Small intestine (tissue), 7 donors: ENCODE measurements at regions not wholly inside any gene's neighbourhood (a gene's known extent, or its start where the extent isn't known, plus 50 kb on each side); places are given as distances from the start of the nearest gene placed in this dataset.

Experiments used
- DNase-seq, 2 donors: peaks; one replicate each; pipeline versions ENCODE4 v3.0.0 to v3.0.0-alpha.2; 2013
- FAIRE-seq: peaks from 2 replicates; lab custom pipeline; 2012; peaks lifted over from hg19 to GRCh38; lab: Jason Lieb, UNC
- H3K27ac ChIP-seq, 3 donors: one replicate each; pipeline ENCODE4 v1.5.1; 2013; ENCODE audit warnings: low read length in 2 of 3, mild to moderate bottlenecking in 2 of 3, control low read depth in 1 of 3, inconsistent platforms in 1 of 3, low read depth in 1 of 3, moderate library complexity in 1 of 3
- H3K27me3 ChIP-seq, 3 donors: one replicate each; pipeline ENCODE4 v1.6.1; 2013; ENCODE audit warnings: low read length in 3 of 3, inconsistent platforms in 1 of 3; ENCODE audit not compliant: control insufficient read depth in 3 of 3, insufficient read depth in 3 of 3
- H3K36me3 ChIP-seq, 3 donors: one replicate each; pipeline ENCODE4 v1.6.1; 2013; ENCODE audit warnings: low read length in 3 of 3, inconsistent platforms in 1 of 3, low read depth in 1 of 3, mild to moderate bottlenecking in 1 of 3, moderate library complexity in 1 of 3; ENCODE audit not compliant: control insufficient read depth in 3 of 3, insufficient read depth in 2 of 3
- H3K4me1 ChIP-seq, 3 donors: one replicate each; pipeline ENCODE4 v1.6.1; 2013; ENCODE audit warnings: low read length in 2 of 3, inconsistent platforms in 1 of 3, low read depth in 1 of 3, mild to moderate bottlenecking in 1 of 3, moderate library complexity in 1 of 3; ENCODE audit not compliant: control insufficient read depth in 3 of 3, insufficient read depth in 2 of 3
- H3K4me3 ChIP-seq, 3 donors: one replicate each; pipeline ENCODE4 v1.5.1; 2013; ENCODE audit warnings: low read length in 3 of 3, control low read depth in 1 of 3, inconsistent platforms in 1 of 3, low read depth in 1 of 3, mild to moderate bottlenecking in 1 of 3, moderate library complexity in 1 of 3
- H3K9me3 ChIP-seq, 2 donors: one replicate each; pipeline ENCODE4 v1.6.1; 2013; ENCODE audit warnings: low read depth in 1 of 2, low read length in 1 of 2; ENCODE audit not compliant: control insufficient read depth in 2 of 2, insufficient read depth in 1 of 2
- WGBS, 3 donors: extraction: QIAGEN DNeasy Blood & Tissue Kit; methylation state at CpG; one replicate each; pipeline ENCODE4 v1.1.7; 2013; 5-methylcytosine and 5-hydroxymethylcytosine counted together
- donor health status: healthy with polysubstance abuse.
- donor health status: control.
- donor health status: control.
- donor health status: Bipolar disorder and iron deficiency.
- donor health status: healthy.

DNA sequence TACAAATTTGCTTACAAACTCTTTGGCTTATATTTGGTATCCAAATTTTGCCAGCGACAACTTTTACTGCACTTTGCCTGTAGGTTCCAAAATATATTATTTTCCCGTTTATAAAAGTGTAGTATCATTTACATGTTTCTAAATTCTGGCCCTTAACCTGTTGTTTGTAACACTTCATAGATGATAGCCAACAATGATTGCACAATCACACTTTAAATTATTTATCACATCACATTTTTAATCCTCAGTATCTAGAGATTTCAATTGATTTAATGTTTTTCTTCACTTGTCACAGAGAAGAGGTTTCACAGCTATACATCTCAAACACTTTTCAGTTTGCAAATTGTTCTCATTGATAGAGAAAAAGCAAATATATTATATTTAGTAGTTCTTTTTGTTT is 1151.2 kb upstream of the EYS start:
- Histone ChIP-seq H3K27me3 (no peaks in the 10 kb centered on the region), H3K9me3 (peaks cover 3 to 4% of the 10 kb centered on the region in 2 donors), H3K27ac (no peak overlapping the region), H3K36me3 (no peaks in the 10 kb centered on the region), H3K4me1 (no peaks in the 10 kb centered on the region), H3K4me3 (no peak overlapping the region)
- DNase-seq, result no peak
- FAIRE-seq, result no peak
- 59 to 69% (median 63%) methylated on average over 2 of the region's 2 CpGs for WGBS, 3 donors

DNA sequence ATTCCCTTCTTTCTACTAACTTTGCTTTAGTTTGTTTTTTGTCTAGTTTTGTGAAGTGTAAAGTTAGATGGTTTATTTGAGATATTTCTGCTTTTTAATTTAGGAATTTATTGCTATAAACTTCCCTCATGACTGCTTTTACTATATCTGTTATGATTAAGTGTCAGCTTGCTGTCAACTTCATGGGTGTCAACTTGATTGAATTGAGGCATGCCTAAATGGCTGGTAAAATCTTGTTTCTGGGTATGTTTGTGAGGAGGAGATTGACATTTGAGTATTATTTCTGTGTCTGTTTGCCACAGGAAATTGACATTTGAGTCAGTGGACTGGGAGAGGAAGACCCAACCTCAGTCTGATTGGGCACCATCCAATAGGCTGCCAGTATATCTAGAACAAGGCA is 1147.0 kb upstream of the EYS start:
- DNase-seq (no peak), FAIRE-seq (no peak)
- Histone ChIP-seq H3K27ac (no peak overlapping the region), H3K27me3 (no peaks in the 10 kb centered on the region), H3K4me1 (no peaks in the 10 kb centered on the region), H3K9me3 (peaks cover 0 to 3% of the 10 kb centered on the region in 2 donors), H3K4me3 (no peak overlapping the region), H3K36me3 (no peaks in the 10 kb centered on the region)

DNA sequence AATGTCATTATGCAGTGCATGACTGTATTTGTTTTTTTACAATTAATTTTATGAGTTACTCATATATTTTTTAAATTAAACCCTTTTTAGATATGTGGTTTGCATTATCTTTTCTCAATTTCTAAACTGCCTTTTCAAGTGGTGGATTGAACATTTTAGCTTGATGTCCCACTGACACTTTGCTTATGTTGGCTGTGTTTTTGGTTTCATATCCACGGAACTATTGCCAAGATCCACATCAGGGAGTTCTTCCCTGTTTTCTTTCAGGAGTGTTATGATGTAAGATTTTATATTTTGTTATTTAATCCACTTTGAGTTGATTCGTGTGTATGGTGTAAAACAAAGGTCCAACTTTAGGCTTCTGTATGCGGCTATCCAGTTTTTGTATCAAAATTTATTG is 1144.9 kb upstream of the EYS start:
- Histone ChIP-seq H3K9me3 (peaks cover 0 to 3% of the 10 kb centered on the region in 2 donors), H3K27ac (no peak overlapping the region), H3K27me3 (no peaks in the 10 kb centered on the region), H3K4me3 (no peak overlapping the region), H3K36me3 (no peaks in the 10 kb centered on the region), H3K4me1 (no peaks in the 10 kb centered on the region)
- no peak for DNase-seq
- WGBS, 3 donors, result 62 to 75% (median 74%) methylated on average over 3 of the region's 3 CpGs
- FAIRE-seq, result no peak

DNA sequence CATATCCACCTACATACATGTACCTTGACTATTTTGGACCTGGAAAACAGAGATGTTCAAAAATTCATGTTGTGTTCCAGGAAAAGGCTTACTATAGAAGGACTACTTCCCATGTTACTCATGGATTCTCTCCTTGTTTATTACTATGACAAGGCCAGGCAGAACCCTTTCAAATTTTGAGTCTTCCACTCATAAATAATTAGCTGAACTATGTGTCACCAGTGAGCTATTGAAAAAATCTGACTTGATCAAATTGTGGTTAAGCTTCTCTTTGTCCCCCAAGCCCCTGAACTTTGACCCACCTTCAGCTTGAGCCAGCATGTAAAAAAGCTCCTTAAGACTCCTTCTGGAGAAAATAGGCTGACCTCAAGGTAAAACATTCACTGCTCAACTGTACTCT is 1142.8 kb upstream of the EYS start:
- H3K4me1 ChIP-seq, result no peaks in the 10 kb centered on the region
- no peaks in the 10 kb centered on the region for H3K36me3 ChIP-seq
- no peak for DNase-seq
- H3K27me3 ChIP-seq, result no peaks in the 10 kb centered on the region
- no peak overlapping the region for H3K4me3 ChIP-seq
- no peak for FAIRE-seq
- no peak overlapping the region for H3K27ac ChIP-seq
- H3K9me3 ChIP-seq, result peaks cover 0 to 3% of the 10 kb centered on the region in 2 donors

DNA sequence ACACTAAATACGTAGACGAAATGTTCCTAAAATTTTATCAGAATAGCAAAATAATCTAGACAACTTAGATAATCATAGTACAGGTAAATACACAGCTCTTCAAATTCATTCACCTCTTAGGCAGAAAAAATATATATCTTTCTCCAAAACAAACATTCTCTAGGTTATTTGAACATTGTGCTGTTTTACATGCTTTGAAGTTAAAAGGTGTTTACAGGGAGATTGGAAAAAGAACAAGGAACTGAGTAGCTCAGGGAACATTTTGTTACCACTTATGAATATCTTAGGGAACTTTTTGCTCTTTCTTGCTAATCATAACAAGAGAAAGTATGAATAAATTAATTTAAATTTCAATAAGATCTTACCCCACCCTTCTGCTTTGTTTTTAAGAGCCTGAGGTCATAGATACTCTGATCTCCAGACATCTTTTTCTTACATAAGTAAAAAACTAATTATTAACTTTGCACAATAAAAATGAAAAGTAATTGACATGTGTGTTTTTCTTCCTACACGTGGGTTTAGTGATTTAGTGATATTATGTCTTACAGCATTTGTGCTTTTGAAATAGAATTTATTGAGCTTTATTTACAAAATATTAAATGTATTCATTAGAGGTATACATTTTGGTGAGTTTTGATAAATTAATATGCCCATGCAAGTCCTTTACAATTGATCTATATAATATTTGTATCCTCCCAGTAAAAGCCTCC is 1141.4 kb upstream of the EYS start:
- Histone ChIP-seq H3K27me3 (no peaks in the 10 kb centered on the region), H3K4me3 (no peak overlapping the region), H3K9me3 (no peaks in the 10 kb centered on the region), H3K36me3 (no peaks in the 10 kb centered on the region), H3K27ac (no peak overlapping the region), H3K4me1 (no peaks in the 10 kb centered on the region)
- DNase-seq (no peak), FAIRE-seq (no peak)
- 46 to 72% (median 49%) methylated on average over 3 of the region's 3 CpGs for WGBS, 3 donors

DNA sequence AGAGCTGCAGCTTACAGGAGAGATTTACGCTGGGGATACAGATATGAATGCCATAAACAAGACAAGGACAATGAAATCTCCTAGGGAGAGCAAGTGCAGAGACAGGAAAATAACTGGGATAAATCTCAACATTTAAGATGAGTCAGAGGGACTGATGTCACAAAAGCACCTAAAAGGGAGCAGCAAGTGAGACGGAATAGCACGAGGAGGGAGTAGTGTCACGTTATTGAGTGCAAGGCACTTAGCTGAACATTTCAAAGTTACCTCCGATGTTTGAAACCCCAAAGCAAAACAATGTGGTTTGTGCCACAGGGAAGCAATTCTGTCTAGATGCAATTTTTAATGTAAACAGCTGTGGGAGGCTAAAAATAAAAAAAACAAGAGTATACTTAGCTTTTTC is 1131.7 kb upstream of the EYS start:
- no peaks in the 10 kb centered on the region for H3K9me3 ChIP-seq
- H3K4me1 ChIP-seq, result no peaks in the 10 kb centered on the region
- H3K4me3 ChIP-seq, result no peak overlapping the region
- WGBS, 3 donors, result 67 to 71% (median 70%) methylated on average over 5 of the region's 5 CpGs
- DNase-seq, result no peak
- no peak overlapping the region for H3K27ac ChIP-seq
- H3K27me3 ChIP-seq, result no peaks in the 10 kb centered on the region
- FAIRE-seq, result no peak
- no peaks in the 10 kb centered on the region for H3K36me3 ChIP-seq

DNA sequence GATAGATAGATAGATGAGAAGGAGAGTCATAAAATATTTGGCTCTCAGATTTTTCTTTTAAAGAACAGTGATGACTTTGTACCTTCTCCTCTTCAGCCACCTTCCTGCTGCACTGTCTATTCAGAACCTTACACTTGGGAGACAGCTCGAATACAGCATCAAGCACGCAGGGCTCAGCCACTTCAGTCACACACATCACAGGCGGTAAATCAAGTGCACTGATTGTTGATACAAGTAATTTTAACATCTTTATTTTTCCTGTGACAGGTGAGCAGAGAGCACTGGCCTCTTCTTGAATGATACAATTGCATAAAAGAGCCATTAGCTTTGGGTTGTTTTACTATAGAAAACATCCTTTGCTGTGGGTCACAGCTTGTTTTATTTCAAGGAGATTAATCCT is 1118.5 kb upstream of the EYS start:
- Histone ChIP-seq H3K4me1 (no peaks in the 10 kb centered on the region), H3K27me3 (no peaks in the 10 kb centered on the region), H3K9me3 (no peaks in the 10 kb centered on the region), H3K36me3 (no peaks in the 10 kb centered on the region), H3K27ac (no peak overlapping the region), H3K4me3 (no peak overlapping the region)
- WGBS, 3 donors, result 78 to 83% (median 80%) methylated on average over 3 of the region's 3 CpGs
- no peak for FAIRE-seq
- no peak for DNase-seq

DNA sequence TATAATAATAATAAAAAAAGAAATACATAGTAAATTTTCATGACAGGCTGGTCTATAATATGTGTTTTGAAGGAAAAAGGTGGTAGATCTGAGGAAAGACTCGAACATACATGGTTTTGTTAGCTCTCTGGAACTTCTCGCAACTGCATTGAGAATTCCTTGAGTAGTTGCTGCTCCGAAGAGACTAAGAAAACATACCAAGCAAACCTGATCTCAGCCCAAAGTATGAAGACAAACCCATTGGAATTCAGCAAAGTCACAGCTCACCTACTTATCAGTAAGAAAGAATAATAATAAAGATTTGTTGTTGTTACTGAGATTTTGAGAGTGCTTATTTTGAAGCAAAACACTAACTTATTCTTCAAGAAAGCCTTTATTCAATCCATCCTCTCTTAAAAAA is 1107.1 kb upstream of the EYS start:
- no peaks in the 10 kb centered on the region for H3K27me3 ChIP-seq
- no peak overlapping the region for H3K27ac ChIP-seq
- WGBS, 3 donors, result 42 to 76% (median 66%) methylated on average over 3 of the region's 3 CpGs
- no peaks in the 10 kb centered on the region for H3K4me1 ChIP-seq
- no peaks in the 10 kb centered on the region for H3K36me3 ChIP-seq
- FAIRE-seq, result no peak
- H3K9me3 ChIP-seq, result no peaks in the 10 kb centered on the region
- H3K4me3 ChIP-seq, result no peak overlapping the region
- no peak for DNase-seq

DNA sequence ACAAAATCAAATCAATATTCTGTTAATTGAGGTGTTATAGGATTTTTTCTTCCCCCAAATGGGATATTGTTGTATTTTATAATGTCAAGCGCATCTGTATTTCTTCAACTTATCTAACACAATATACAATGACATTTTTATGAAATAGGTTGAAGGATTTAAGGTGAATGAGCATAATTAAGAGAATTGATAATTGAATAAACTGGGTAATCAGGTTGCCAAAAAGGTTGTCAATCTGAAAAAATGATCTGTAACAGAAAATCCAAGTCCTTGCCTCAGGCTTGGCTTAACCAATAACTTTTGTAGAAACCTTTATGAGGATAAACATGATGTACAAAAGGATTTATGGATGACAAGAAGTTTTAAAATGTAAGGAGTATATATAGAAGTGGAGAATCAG is 1101.7 kb upstream of the EYS start:
- H3K27me3 ChIP-seq, result no peaks in the 10 kb centered on the region
- H3K27ac ChIP-seq, result no peak overlapping the region
- no peaks in the 10 kb centered on the region for H3K36me3 ChIP-seq
- H3K9me3 ChIP-seq, result no peaks in the 10 kb centered on the region
- H3K4me1 ChIP-seq, result no peaks in the 10 kb centered on the region
- H3K4me3 ChIP-seq, result no peak overlapping the region
- no peak for DNase-seq
- FAIRE-seq, result no peak
- 94 to 98% (median 96%) methylated on average over 1 of the region's 1 CpG for WGBS, 3 donors
